GM12878 (cell line): ENCODE measurements at regions not wholly inside any gene's neighbourhood (a gene's known extent, or its start where the extent isn't known, plus 50 kb on each side); places are given as distances from the start of the nearest gene placed in this dataset.

Source experiments
- ATAC-seq: fragments of 200-7000 bp; cut with Tn5 transposase; 3 replicates; pipeline ENCODE4 v1.9.1; 2020; ENCODE audit warnings: mild to moderate bottlenecking, moderate library complexity
- BruUV-seq: library from RNA; stranded (reverse); fragments of 400-500 nt; replicated peaks from 2 replicates; lab custom pipeline; 2021; lab: Mats Ljungman, UMichigan
- CTCF ChIA-PET: fragments of 300-600 bp; sonication (Branson Sonifier 250); formaldehyde crosslinking; extraction: SDS; loops from one replicate; lab custom pipeline; 2021; ENCODE audit warnings: inconsistent platforms; lab: Yijun Ruan, JAX
- POLR2A ChIA-PET: fragments of 350-600 bp; formaldehyde crosslinking; extraction: SDS; loops from one replicate; lab custom pipeline; 2021; ENCODE audit warnings: inconsistent platforms; lab: Charles Lee
- RAD21 ChIA-PET: fragments of 300-600 bp; sonication (Branson Sonifier 250); formaldehyde crosslinking; loops from one replicate; lab custom pipeline; 2023; ENCODE audit warnings: antibody characterized with exemption; ENCODE audit not compliant: unreplicated experiment; lab: Charles Lee
- SMC1A ChIA-PET: fragments of 300-600 bp; sonication (Branson Sonifier 250); formaldehyde crosslinking; loops from one replicate; lab custom pipeline; 2023; ENCODE audit not compliant: unreplicated experiment, uncharacterized antibody; lab: Charles Lee
- DNase-seq: peaks from one replicate; pipeline ENCODE4 v3.0.0-alpha.2; 2011; ENCODE audit warnings: low read depth, low spot score
- FAIRE-seq: peaks from 3 replicates; lab custom pipeline; 2011; peaks lifted over from hg19 to GRCh38; lab: Jason Lieb, UNC
- H2AFZ ChIP-seq: 2 replicates; pipeline ENCODE4 v1.6.0; 2011; ENCODE audit warnings: low read depth, low read length, control low read depth; ENCODE audit not compliant: control insufficient read depth
- H3K27ac ChIP-seq: 2 replicates; pipeline ENCODE4 v1.5.1; 2011; ENCODE audit warnings: control low read depth; ENCODE audit not compliant: control insufficient read depth, insufficient read depth
- H3K27me3 ChIP-seq, 2 experiments: replicated peaks in 1 of 2; 2 replicates each; pipeline versions ENCODE4 v1.6.0 to v1.6.1; 2011; ENCODE audit warnings: low read length in 1 of 2; ENCODE audit not compliant: control insufficient read depth in 2 of 2, insufficient read depth in 2 of 2
- H3K36me3 ChIP-seq, 2 experiments: 2 replicates each; pipeline ENCODE4 v1.5.1; 2011; ENCODE audit warnings: low read length in 1 of 2; ENCODE audit not compliant: control insufficient read depth in 2 of 2, insufficient read depth in 2 of 2
- H3K4me1 ChIP-seq: 2 replicates; pipeline ENCODE4 v1.6.1; 2011; ENCODE audit warnings: mild to moderate bottlenecking, low read length, moderate library complexity, mixed read lengths; ENCODE audit not compliant: control insufficient read depth, insufficient read depth
- H3K4me2 ChIP-seq: 2 replicates; pipeline ENCODE4 v1.6.0; 2011; ENCODE audit warnings: control low read depth; ENCODE audit not compliant: control insufficient read depth, insufficient read depth
- H3K4me3 ChIP-seq: fragments of 200-600 bp; sonication (generic); 2 replicates; pipeline ENCODE4 v1.5.1; 2016
- H3K79me2 ChIP-seq: 2 replicates; pipeline ENCODE4 v1.6.0; 2011; ENCODE audit warnings: low read length; ENCODE audit not compliant: control insufficient read depth, insufficient read depth
- H3K9ac ChIP-seq: 2 replicates; pipeline ENCODE4 v1.8.0; 2011; ENCODE audit warnings: low read length, control low read depth, mixed read lengths; ENCODE audit not compliant: control insufficient read depth, insufficient read depth
- H3K9me3 ChIP-seq: replicated peaks from 3 replicates; pipeline ENCODE4 v1.5.1; 2011; ENCODE audit warnings: mild to moderate bottlenecking, low read length; ENCODE audit not compliant: control insufficient read depth, insufficient read depth
- H4K20me1 ChIP-seq: 2 replicates; pipeline ENCODE4 v1.6.0; 2011; ENCODE audit not compliant: control insufficient read depth, insufficient read depth
- CHD2 ChIP-seq: IDR thresholded peaks from 2 replicates; pipeline ENCODE4 v1.6.1; 2011; ENCODE audit warnings: low read depth, low read length, improper control_type of control experiment, borderline replicate concordance
- RB1 ChIP-seq: fragments of 450-650 bp; formaldehyde crosslinking; IDR thresholded peaks from 2 replicates; pipeline ENCODE4 v1.6.1; 2017; ENCODE audit warnings: mild to moderate bottlenecking, borderline replicate concordance
- WGBS: methylation state at CpG from one replicate; pipeline ENCODE4 v1.1.6; 2016; ENCODE audit warnings: low lambda C conversion rate; ENCODE audit not compliant: insufficient replicate concordance, insufficient coverage; ENCODE audit errors: missing lambda C conversion rate; 5-methylcytosine and 5-hydroxymethylcytosine counted together
- in situ Hi-C: fragments of 300-500 bp; cut with MboI; formaldehyde crosslinking; loops from 9 replicates; pipeline ENCODE4 v1.14.3; 2018; ENCODE audit warnings: mixed read lengths
- intact Hi-C: fragments of 100-400 bp; cut with micrococcal nuclease; formaldehyde crosslinking; loops from one replicate; pipeline ENCODE4 v1.14.2; 2022; ENCODE audit not compliant: unreplicated experiment
- TF ChIP-seq, protein P1 (sequence below): fragments of 450-650 bp; IDR thresholded peaks from 2 replicates; pipeline ENCODE4 v1.6.1; 2017; ENCODE audit warnings: mild to moderate bottlenecking, low read depth, inconsistent platforms; ENCODE audit not compliant: poor library complexity, severe bottlenecking
- TF ChIP-seq, protein P2 (sequence below): fragments of 450-650 bp; IDR thresholded peaks from 2 replicates; pipeline ENCODE4 v1.6.1; 2018; ENCODE audit warnings: mild to moderate bottlenecking, low read depth, moderate library complexity; ENCODE audit not compliant: partially characterized antibody

DNA sequence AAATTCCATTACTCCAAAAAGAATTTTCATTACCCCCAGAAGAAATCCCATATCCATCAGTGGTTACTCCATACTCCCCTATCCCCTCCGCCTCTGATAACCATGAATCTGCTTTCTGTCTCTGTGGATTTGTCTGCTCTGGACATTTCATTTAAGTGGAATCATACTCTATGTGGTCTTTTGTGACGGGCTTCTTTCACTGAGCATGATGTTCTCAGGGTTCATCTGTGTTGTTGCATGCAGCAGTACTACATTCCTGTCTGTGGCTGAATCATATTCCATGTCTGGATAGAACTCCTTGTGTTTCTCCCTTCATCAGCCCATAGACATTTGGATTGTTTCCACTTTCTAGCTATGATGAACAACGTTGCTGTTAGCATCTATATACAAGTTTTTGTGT, 59.5 kb upstream of the IRX3 start (continued):
- TF ChIP-seq, protein P1, sequence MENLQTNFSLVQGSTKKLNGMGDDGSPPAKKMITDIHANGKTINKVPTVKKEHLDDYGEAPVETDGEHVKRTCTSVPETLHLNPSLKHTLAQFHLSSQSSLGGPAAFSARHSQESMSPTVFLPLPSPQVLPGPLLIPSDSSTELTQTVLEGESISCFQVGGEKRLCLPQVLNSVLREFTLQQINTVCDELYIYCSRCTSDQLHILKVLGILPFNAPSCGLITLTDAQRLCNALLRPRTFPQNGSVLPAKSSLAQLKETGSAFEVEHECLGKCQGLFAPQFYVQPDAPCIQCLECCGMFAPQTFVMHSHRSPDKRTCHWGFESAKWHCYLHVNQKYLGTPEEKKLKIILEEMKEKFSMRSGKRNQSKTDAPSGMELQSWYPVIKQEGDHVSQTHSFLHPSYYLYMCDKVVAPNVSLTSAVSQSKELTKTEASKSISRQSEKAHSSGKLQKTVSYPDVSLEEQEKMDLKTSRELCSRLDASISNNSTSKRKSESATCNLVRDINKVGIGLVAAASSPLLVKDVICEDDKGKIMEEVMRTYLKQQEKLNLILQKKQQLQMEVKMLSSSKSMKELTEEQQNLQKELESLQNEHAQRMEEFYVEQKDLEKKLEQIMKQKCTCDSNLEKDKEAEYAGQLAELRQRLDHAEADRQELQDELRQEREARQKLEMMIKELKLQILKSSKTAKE = no peak
- no peak for TF ChIP-seq RB1
- no peak for TF ChIP-seq CHD2

DNA sequence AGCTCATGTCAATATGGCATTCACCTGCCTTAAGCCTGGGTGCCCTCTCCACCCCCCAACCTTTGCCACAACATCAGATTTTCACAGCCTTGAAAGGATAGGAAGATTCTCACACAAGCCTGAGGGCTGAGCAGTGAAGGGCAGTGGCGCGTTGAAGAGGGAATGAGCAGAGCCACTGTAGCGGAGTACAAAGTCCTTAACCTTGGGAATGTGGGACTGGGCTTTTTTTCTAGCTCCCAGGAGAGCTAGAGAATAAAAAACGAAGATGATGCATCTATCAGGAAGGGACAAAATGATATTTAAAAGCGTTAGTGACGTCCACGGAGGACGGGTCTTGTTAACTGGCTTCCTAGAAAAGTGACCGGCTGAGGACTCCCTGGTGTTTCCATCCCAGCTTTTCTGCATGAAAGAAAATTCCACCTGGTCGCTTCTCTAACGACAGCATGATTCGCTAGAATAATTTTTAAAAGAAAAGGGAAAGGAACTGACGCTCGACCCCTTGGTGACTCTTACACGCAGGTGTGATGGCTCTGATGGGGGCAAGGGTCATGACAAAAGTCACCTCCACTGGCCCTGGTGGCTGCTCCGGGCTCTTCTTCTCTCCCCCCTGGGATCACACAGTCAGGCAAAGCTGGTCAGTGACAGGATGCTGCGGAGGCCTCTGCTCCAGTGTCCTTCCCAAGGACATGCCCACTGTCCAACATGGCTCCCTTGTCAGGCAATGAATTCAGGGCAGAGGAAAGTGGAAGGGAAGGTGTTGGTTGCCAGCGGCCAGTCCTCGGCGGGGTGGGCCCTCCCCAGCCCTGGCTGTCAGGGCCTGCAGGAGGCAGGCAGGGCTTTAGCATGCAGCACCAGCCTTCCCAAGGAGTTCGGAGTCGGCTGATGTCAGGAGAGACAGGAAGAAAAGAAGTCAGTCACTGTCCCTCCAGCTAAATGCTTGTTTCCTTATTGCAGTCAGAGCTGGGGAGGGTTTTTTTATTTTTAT, 58.4 kb upstream of the IRX3 start:
- no peaks in the 10 kb centered on the region; the same call in 2 of the 3 replicates for H3K9me3 ChIP-seq
- no peaks in the 10 kb centered on the region for H3K79me2 ChIP-seq
- H3K4me1 ChIP-seq = no peaks in the 10 kb centered on the region
- 33% methylated on average over 22 of the region's 22 CpGs for WGBS
- intact Hi-C loops (no loop called here), in situ Hi-C loops (no loop called here)
- no peaks in the 10 kb centered on the region for H3K27me3 ChIP-seq
- no TSS peak for BruUV-seq
- no peaks in the 10 kb centered on the region for H3K36me3 ChIP-seq
- no peak for DNase-seq
- H2AFZ ChIP-seq = no peak overlapping the region
- no peak overlapping the region for H3K27ac ChIP-seq
- ChIA-PET POLR2A (no interaction called here), RAD21 (no interaction called here), CTCF (interaction anchor here (0.7 kb wide), 1 partner anchor 421 kb away, joined by 3 read pairs; no protein-coding TSS in a partner anchor), SMC1A (no interaction called here)
- no peak for ATAC-seq
- H3K9ac ChIP-seq = no peak overlapping the region
- TF ChIP-seq, protein P2, sequence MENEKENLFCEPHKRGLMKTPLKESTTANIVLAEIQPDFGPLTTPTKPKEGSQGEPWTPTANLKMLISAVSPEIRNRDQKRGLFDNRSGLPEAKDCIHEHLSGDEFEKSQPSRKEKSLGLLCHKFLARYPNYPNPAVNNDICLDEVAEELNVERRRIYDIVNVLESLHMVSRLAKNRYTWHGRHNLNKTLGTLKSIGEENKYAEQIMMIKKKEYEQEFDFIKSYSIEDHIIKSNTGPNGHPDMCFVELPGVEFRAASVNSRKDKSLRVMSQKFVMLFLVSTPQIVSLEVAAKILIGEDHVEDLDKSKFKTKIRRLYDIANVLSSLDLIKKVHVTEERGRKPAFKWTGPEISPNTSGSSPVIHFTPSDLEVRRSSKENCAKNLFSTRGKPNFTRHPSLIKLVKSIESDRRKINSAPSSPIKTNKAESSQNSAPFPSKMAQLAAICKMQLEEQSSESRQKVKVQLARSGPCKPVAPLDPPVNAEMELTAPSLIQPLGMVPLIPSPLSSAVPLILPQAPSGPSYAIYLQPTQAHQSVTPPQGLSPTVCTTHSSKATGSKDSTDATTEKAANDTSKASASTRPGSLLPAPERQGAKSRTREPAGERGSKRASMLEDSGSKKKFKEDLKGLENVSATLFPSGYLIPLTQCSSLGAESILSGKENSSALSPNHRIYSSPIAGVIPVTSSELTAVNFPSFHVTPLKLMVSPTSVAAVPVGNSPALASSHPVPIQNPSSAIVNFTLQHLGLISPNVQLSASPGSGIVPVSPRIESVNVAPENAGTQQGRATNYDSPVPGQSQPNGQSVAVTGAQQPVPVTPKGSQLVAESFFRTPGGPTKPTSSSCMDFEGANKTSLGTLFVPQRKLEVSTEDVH = no peak
- no peaks in the 10 kb centered on the region for H4K20me1 ChIP-seq
- H3K4me3 ChIP-seq = no peak overlapping the region
- no peak overlapping the region for H3K4me2 ChIP-seq
- FAIRE-seq = no peak
